PFSK-1 (cell line): ENCODE measurements at regions not wholly inside any gene's neighbourhood (a gene's known extent, or its start where the extent isn't known, plus 50 kb on each side); places are given as distances from the start of the nearest gene placed in this dataset.

Experiments used
- FOXP2 ChIP-seq: optimal IDR thresholded peaks from 2 replicates; pipeline ENCODE3; 2011; ENCODE audit warnings: borderline replicate concordance, control low read depth, inconsistent platforms; ENCODE audit not compliant: insufficient read depth; ENCODE audit errors: extremely low read length, extremely low read depth
- POLR2AphosphoS5 ChIP-seq: IDR thresholded peaks from 2 replicates; pipeline ENCODE4 v1.6.1; 2012; ENCODE audit warnings: low read depth, mild to moderate bottlenecking, control low read depth, low read length, moderate library complexity
- SIN3A ChIP-seq: IDR thresholded peaks from 2 replicates; pipeline ENCODE4 v1.6.1; 2012; ENCODE audit warnings: mild to moderate bottlenecking, low read length, moderate library complexity, borderline replicate concordance; ENCODE audit not compliant: insufficient read depth
- TAF1 ChIP-seq: IDR thresholded peaks from 2 replicates; pipeline ENCODE4 v1.6.1; 2012; ENCODE audit warnings: low read length, control low read depth, borderline replicate concordance; ENCODE audit not compliant: insufficient read depth
- TF ChIP-seq, protein P1 (sequence below), 2 experiments: IDR thresholded peaks; 2 replicates each; pipeline versions ENCODE4 v1.6.1 to v1.8.0; 2011 to 2012; ENCODE audit warnings: low read depth in 2 of 2, low read length in 2 of 2, control low read depth in 1 of 2, inconsistent platforms in 1 of 2, mild to moderate bottlenecking in 1 of 2, moderate library complexity in 1 of 2; ENCODE audit not compliant: insufficient read depth in 1 of 2

DNA sequence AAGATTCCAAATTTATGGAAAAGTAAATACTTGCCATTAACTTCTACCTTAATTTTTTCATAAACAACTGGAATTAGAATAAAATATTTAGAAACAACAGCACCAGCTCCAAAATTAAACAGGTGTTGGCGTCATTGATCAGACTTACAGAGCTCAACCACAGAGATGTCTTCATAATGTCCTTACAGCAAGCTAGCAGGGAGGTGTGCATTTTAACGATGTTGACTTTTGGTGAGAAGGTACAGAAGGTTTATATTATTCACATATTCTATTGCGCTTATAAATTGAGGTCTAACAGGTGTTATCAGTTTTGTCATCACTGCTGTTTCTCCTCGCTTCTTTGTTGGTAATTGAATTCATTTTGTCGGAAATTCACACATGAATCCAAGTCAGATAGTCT lies 226.2 kb upstream of the CA10 start:
- no peak for TF ChIP-seq TAF1
- no peak for TF ChIP-seq FOXP2
- TF ChIP-seq, protein P1, sequence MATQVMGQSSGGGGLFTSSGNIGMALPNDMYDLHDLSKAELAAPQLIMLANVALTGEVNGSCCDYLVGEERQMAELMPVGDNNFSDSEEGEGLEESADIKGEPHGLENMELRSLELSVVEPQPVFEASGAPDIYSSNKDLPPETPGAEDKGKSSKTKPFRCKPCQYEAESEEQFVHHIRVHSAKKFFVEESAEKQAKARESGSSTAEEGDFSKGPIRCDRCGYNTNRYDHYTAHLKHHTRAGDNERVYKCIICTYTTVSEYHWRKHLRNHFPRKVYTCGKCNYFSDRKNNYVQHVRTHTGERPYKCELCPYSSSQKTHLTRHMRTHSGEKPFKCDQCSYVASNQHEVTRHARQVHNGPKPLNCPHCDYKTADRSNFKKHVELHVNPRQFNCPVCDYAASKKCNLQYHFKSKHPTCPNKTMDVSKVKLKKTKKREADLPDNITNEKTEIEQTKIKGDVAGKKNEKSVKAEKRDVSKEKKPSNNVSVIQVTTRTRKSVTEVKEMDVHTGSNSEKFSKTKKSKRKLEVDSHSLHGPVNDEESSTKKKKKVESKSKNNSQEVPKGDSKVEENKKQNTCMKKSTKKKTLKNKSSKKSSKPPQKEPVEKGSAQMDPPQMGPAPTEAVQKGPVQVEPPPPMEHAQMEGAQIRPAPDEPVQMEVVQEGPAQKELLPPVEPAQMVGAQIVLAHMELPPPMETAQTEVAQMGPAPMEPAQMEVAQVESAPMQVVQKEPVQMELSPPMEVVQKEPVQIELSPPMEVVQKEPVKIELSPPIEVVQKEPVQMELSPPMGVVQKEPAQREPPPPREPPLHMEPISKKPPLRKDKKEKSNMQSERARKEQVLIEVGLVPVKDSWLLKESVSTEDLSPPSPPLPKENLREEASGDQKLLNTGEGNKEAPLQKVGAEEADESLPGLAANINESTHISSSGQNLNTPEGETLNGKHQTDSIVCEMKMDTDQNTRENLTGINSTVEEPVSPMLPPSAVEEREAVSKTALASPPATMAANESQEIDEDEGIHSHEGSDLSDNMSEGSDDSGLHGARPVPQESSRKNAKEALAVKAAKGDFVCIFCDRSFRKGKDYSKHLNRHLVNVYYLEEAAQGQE (IDR thresholded peaks at IDR 0.05; ENCODE audit: insufficient read depth in 1 of 2, low read depth in 2 of 2, low read length in 2 of 2), result no peak
- TF ChIP-seq POLR2AphosphoS5, result no peak
- TF ChIP-seq SIN3A, result no peak

DNA sequence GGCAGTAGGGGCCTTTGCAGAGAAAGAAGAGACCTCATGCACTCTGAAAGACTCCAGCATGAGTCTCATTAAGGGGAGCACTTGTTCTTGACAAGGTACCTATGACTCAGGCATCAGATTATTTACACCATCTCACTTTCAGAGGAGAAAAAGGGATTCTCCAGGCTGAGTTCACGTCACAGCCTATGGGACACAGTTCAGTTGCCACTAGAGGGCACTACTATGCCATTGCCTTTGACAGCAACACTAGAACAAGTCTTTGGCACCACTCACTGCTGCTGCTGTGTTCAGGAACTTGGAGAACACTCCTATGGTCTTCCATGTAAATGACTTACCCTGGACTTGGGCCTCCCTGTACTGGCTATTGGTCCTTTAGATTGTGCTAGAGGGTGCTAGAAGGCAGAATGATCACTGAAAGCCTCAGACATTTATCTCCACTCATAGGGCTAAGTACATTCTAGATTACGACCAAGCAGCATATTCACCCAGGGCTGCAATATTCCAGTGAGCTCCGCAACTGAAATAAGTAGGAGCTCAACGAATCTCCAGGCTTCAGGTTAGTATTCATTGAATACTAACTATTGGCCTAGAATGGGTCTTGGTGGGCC lies 225.1 kb upstream of the CA10 start:
- TF ChIP-seq FOXP2, result no peak
- no peak for TF ChIP-seq TAF1
- no peak for TF ChIP-seq SIN3A
- TF ChIP-seq, protein P1 (IDR thresholded peaks at IDR 0.05; ENCODE audit: insufficient read depth in 1 of 2, low read depth in 2 of 2, low read length in 2 of 2), result no peak
- TF ChIP-seq POLR2AphosphoS5, result no peak

DNA sequence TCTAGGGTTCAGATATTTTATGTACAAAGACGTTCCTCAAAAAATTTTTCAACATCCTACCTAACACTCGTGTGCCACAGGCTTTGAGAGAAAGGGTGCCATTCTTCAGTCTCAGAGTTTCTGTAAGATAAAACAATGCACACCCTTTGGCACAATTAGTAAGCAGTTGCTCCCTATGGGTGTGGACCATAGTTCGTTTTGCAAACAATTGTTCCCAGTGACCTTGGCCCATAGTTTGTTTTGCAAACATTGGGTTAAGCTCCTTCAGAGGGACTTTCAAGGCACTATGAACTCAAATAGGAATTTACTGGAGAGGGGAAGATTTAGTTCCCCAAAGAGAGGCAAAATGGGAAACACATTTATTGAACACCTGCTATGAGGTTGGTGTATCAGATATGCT lies 220.3 kb upstream of the CA10 start:
- TF ChIP-seq FOXP2 (no peak), SIN3A (no peak), POLR2AphosphoS5 (no peak), TAF1 (no peak)
- TF ChIP-seq, protein P1 (IDR thresholded peaks at IDR 0.05; ENCODE audit: insufficient read depth in 1 of 2, low read depth in 2 of 2, low read length in 2 of 2), result no peak

DNA sequence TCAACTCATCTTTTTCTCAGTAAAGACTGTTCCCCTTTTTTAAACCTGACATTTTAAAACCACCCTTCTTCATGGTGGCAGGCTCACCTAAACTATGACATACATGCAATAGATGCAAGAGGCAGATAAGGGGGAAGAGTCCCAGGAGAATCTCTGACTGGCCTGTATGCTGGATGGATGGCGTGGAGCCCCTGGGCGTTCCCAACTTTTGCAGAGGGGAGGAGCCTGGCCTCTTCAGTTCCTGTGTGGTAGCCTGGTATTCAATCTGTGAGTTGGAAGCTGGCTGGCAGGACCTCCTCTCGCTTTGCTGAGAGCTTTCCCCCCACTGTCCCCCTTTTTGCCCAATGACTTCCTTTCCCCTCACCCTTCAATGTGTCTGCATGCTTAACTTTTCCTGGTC lies 217.6 kb upstream of the CA10 start:
- TF ChIP-seq SIN3A (no peak), TAF1 (no peak), FOXP2 (no peak), POLR2AphosphoS5 (no peak)
- TF ChIP-seq, protein P1 (IDR thresholded peaks at IDR 0.05; ENCODE audit: insufficient read depth in 1 of 2, low read depth in 2 of 2, low read length in 2 of 2), result no peak
